Jurkat, Clone E6-1 (cell line): ENCODE measurements at regions not wholly inside any gene's neighbourhood (a gene's known extent, or its start where the extent isn't known, plus 50 kb on each side); places are given as distances from the start of the nearest gene placed in this dataset.
"Not testable (repeated sequence)": the region's sequence is repeated elsewhere in the genome, so short reads cannot be mapped to it uniquely, and the experiment has no call there.

Source experiments
- DNase-seq: peaks from one replicate; pipeline ENCODE4 v3.0.0-alpha.2; 2011; ENCODE audit warnings: low read depth, low spot score
- H3K4me3 ChIP-seq: 2 replicates; pipeline ENCODE4 v1.5.1; 2011; ENCODE audit warnings: mild to moderate bottlenecking, low read length, control low read depth, moderate library complexity

- H3K4me3 ChIP-seq, result no peak overlapping the region
These were observed 93.9 kb upstream of the CD82 start for GRCh38 chr11:44471603-44472002.

GRCh38 chr11:44472916-44473315 lies 92.5 kb upstream of the CD82 start:
- DNase-seq, result no peak

More at GRCh38 chr11:44471603-44472002, 93.9 kb upstream of the CD82 start:
- no peak for DNase-seq

GRCh38 chr11:44474702-44475101 lies 90.8 kb upstream of the CD82 start:
- no peak for DNase-seq

More at GRCh38 chr11:44472916-44473315, 92.5 kb upstream of the CD82 start:
- H3K4me3 ChIP-seq, result no peak overlapping the region

GRCh38 chr11:44475114-44475686 lies 90.3 kb upstream of the CD82 start:
- no peak overlapping the region for H3K4me3 ChIP-seq
- no peak for DNase-seq

More at GRCh38 chr11:44474702-44475101, 90.8 kb upstream of the CD82 start:
- no peak overlapping the region for H3K4me3 ChIP-seq

- DNase-seq, H3K4me3 ChIP-seq: not testable (repeated sequence)
These were observed 83.1 kb upstream of the CD82 start for GRCh38 chr11:44482338-44482737.

GRCh38 chr11:44483919-44484610 lies 81.4 kb upstream of the CD82 start:
- no peak for DNase-seq
- no peak overlapping the region for H3K4me3 ChIP-seq

GRCh38 chr11:44488165-44488965 lies 77.1 kb upstream of the CD82 start:
- no peak for DNase-seq
- no peak overlapping the region for H3K4me3 ChIP-seq

- no peak overlapping the region for H3K4me3 ChIP-seq
- no peak for DNase-seq
These were observed 72.1 kb upstream of the CD82 start for GRCh38 chr11:44493383-44493782.

GRCh38 chr11:44493930-44494329 lies 71.5 kb upstream of the CD82 start:
- no peak overlapping the region for H3K4me3 ChIP-seq
- DNase-seq, result no peak

- H3K4me3 ChIP-seq, result no peak overlapping the region
- no peak for DNase-seq
These were observed 70.7 kb upstream of the CD82 start for GRCh38 chr11:44494785-44495184.

GRCh38 chr11:44496391-44496790 lies 69.1 kb upstream of the CD82 start:
- DNase-seq, result no peak
- no peak overlapping the region for H3K4me3 ChIP-seq

GRCh38 chr11:44498089-44498871 lies 67.2 kb upstream of the CD82 start:
- H3K4me3 ChIP-seq, result no peak overlapping the region
- no peak for DNase-seq

- H3K4me3 ChIP-seq, result no peak overlapping the region
- no peak for DNase-seq
These were observed 63.0 kb upstream of the CD82 start for GRCh38 chr11:44502506-44502905.

- DNase-seq, result no peak
- no peak overlapping the region for H3K4me3 ChIP-seq
These were observed 59.8 kb upstream of the CD82 start for GRCh38 chr11:44505581-44506054.

GRCh38 chr11:44506375-44507016 lies 59.0 kb upstream of the CD82 start:
- no peak for DNase-seq
- no peak overlapping the region for H3K4me3 ChIP-seq

GRCh38 chr11:44507491-44507890 lies 58.0 kb upstream of the CD82 start:
- DNase-seq, result no peak
- H3K4me3 ChIP-seq, result no peak overlapping the region

- H3K4me3 ChIP-seq, result no peak overlapping the region
- no peak for DNase-seq
These were observed 57.5 kb upstream of the CD82 start for GRCh38 chr11:44507896-44508445.

GRCh38 chr11:44509296-44509695 lies 56.2 kb upstream of the CD82 start:
- H3K4me3 ChIP-seq, result no peak overlapping the region
- no peak for DNase-seq

GRCh38 chr11:44510372-44510771 lies 55.1 kb upstream of the CD82 start:
- no peak overlapping the region for H3K4me3 ChIP-seq
- DNase-seq, result no peak
